ENCODE measurements at regions not wholly inside any gene's neighbourhood (a gene's known extent, or its start where the extent isn't known, plus 50 kb on each side); places are given as distances from the start of the nearest gene placed in this dataset.
"Not testable (repeated sequence)": the region's sequence is repeated elsewhere in the genome, so short reads cannot be mapped to it uniquely, and the experiment has no call there.

DNA sequence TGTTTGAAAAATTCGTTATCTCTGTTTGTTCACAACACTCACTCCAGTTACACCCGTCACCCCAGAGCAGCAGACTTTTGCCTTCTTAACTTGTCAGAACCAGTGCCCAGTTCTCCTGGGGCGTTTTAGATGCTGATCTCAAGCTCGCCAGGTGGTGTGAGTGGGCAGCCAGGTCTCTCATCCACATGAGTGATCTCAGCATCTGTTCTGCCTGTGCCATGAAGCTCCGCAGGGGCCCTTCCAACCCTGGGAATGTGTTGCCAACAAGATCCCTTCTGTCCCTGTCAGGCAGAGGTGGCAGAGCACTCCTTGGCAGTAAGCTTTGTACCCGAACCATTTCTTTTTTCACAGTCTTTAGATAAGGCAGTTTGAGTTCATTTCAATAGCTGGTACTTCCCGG, 896.5 kb downstream of the UQCRFS1 start:
- no peak for DNase-seq (ENCODE audit: low read depth)
- TF ChIP-seq, protein P1, sequence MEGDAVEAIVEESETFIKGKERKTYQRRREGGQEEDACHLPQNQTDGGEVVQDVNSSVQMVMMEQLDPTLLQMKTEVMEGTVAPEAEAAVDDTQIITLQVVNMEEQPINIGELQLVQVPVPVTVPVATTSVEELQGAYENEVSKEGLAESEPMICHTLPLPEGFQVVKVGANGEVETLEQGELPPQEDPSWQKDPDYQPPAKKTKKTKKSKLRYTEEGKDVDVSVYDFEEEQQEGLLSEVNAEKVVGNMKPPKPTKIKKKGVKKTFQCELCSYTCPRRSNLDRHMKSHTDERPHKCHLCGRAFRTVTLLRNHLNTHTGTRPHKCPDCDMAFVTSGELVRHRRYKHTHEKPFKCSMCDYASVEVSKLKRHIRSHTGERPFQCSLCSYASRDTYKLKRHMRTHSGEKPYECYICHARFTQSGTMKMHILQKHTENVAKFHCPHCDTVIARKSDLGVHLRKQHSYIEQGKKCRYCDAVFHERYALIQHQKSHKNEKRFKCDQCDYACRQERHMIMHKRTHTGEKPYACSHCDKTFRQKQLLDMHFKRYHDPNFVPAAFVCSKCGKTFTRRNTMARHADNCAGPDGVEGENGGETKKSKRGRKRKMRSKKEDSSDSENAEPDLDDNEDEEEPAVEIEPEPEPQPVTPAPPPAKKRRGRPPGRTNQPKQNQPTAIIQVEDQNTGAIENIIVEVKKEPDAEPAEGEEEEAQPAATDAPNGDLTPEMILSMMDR (IDR thresholded peaks at IDR 0.05; ENCODE audit: control insufficient read depth, insufficient read depth, low read depth, low read length, missing control alignments), result no peak
- H3K4me3 ChIP-seq (ENCODE audit: control insufficient read depth, low read depth, low read length), result no peak overlapping the region

DNA sequence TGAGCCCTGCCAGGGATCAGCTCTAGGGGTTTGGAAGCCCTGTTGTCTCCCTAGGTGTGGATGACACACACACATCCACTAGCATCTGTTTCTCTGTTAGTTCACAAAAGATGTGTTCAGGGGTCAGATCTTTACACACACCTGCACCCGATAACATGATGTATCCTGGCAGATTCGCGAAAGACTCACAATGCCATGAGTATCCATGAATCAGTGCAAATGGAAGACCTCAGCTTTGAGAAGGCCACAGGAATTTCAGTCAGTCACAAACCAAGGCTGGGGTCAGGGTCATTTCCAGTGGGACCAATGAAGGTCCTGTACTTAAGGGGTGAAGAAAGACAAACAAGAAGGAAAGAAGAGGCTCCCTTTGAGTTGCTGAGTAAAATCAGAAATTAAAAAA, 898.2 kb downstream of the UQCRFS1 start:
- TF ChIP-seq, protein P1 (IDR thresholded peaks at IDR 0.05; ENCODE audit: control insufficient read depth, insufficient read depth, low read depth, low read length, missing control alignments), result no peak
- no peak overlapping the region for H3K4me3 ChIP-seq (ENCODE audit: control insufficient read depth, low read depth, low read length)
- DNase-seq (ENCODE audit: low read depth), result no peak

DNA sequence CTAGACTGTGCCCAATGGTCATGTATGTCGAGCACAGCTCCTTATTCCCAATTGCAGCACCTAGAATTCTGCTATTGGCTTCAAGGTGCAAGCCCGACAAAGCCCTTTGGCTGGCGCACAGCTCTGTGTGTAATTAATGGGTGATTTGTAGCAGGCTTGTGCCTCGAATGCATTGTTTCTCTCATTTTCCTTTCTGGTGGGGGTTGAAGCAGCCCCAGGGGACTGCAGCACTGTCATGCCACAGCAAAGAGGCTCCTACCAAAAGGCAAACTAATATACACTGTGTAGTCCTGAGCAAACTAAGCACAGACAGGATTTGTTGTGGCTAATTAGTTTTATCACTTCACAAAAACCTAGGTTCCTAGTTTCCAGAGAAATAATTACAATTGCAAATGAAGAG, 898.7 kb downstream of the UQCRFS1 start:
- no peak overlapping the region; the same call in 1 of the 2 replicates for H3K4me3 ChIP-seq (ENCODE audit: control insufficient read depth, low read depth, low read length)
- TF ChIP-seq, protein P1 (IDR thresholded peaks at IDR 0.05; ENCODE audit: control insufficient read depth, insufficient read depth, low read depth, low read length, missing control alignments), result no peak
- no peak for DNase-seq (ENCODE audit: low read depth)

DNA sequence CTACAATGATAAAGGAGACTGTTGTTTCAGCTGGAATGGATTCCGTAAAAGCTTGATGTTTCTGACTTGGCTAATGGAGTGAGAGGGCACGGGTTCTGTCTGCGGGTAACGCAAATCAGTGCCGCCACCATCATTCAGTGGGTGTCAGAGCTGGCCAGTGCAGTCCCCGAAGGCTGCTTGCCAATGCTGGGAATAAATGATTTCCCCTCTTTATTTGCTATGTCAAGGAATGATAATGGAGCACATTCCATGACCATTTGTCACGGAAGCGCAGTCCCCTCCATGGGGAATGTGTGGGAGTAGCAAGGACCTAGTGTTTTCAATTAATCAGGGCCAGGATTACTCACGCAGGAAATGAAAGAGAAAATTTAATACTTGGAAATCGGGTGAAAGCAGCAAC, 899.3 kb downstream of the UQCRFS1 start:
- TF ChIP-seq, protein P1 (IDR thresholded peaks at IDR 0.05; ENCODE audit: control insufficient read depth, insufficient read depth, low read depth, low read length, missing control alignments), result no peak
- H3K4me3 ChIP-seq (ENCODE audit: control insufficient read depth, low read depth, low read length), result no peak overlapping the region
- DNase-seq (ENCODE audit: low read depth), result peak; percentile 88

DNA sequence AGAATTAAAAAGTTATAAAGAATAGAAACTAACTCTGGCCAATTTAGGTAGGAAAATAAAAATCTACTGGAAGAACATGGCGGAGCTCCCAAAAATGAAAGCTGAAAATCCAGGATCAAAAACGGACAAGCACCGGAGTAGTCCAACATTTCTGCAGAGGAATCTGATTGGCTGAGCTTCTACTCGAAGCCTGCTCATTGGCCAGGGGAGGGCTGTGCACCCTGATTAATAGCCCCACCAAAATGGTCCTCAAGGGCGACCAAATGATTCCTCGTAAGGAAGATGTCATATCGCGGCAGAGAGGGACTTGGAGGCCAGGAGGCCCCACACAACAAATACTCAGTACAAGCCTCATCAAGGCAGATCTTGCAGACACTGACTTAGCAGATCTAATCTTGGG, 900.7 kb downstream of the UQCRFS1 start:
- TF ChIP-seq, protein P1 (IDR thresholded peaks at IDR 0.05; ENCODE audit: control insufficient read depth, insufficient read depth, low read depth, low read length, missing control alignments), result no peak
- no peak overlapping the region for H3K4me3 ChIP-seq (ENCODE audit: control insufficient read depth, low read depth, low read length)
- no peak for DNase-seq (ENCODE audit: low read depth)

DNA sequence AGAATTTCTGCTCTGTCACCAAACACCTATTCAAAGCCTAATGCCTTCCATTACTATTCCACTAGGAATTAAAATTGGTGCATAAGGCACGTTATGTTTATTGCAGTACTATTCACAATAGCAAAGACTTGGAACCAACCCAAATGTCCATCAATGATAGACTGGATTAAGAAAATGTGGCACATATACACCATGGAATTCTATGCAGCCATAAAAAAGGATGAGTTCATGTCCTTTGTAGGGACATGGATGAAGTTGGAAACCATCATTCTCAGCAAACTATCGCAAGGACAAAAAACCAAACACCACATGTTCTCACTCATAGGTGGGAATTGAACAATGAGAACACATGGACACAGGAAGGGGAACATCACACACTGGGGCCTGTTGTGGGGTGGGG, 902.1 kb downstream of the UQCRFS1 start:
- DNase-seq (ENCODE audit: low read depth); H3K4me3 ChIP-seq (ENCODE audit: control insufficient read depth, low read depth, low read length): not testable (repeated sequence)

DNA sequence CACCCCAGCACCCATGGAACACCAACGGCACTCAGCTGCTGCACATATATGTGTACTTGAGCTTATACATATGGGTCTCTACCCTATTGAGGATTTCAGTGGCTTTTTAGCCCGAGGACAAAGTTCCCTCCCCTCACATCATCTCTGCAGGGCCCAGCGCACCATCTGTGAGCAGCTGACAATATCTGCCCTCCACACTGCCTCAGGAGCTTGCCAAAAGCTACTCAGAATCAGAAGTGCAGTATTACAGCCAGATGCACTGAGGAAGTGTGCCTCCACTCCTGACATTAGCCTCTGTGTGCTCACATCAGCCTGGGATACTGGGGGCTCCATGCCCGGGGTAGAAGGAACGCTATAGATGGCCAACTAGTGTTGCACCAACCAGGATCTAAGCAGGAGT, 903.9 kb downstream of the UQCRFS1 start:
- H3K4me3 ChIP-seq (ENCODE audit: control insufficient read depth, low read depth, low read length), result no peak overlapping the region
- no peak for DNase-seq (ENCODE audit: low read depth)
- TF ChIP-seq, protein P1 (IDR thresholded peaks at IDR 0.05; ENCODE audit: control insufficient read depth, insufficient read depth, low read depth, low read length, missing control alignments), result no peak
